Upper lobe of left lung (tissue), 6 donors: ENCODE measurements at regions not wholly inside any gene's neighbourhood (a gene's known extent, or its start where the extent isn't known, plus 50 kb on each side); places are given as distances from the start of the nearest gene placed in this dataset.
"Not testable (repeated sequence)": the region's sequence is repeated elsewhere in the genome, so short reads cannot be mapped to it uniquely, and the experiment has no call there.

Source experiments
- ATAC-seq, 2 donors: fragments of 200-7000 bp; cut with Tn5 transposase; one replicate each; pipeline ENCODE4 v1.9.1; 2022; ENCODE audit warnings: mild to moderate bottlenecking in 2 of 2, moderate library complexity in 2 of 2; ENCODE audit not compliant: low FRiP score in 2 of 2
- DNase-seq, 2 donors: peaks; one replicate each; pipeline ENCODE4 v3.0.0-alpha.2; 2019 to 2020
- H3K27ac ChIP-seq, 4 donors: fragments of 200-600 bp; sonication (generic); one replicate each; pipeline ENCODE4 v1.5.1; 2016 to 2019
- H3K27me3 ChIP-seq, 4 donors: fragments of 200-600 bp; sonication (generic); one replicate each; pipeline ENCODE4 v1.5.1; 2017 to 2019
- H3K36me3 ChIP-seq, 4 donors: fragments of 200-600 bp; sonication (generic); one replicate each; pipeline ENCODE4 v1.5.1; 2016 to 2019
- H3K4me1 ChIP-seq, 4 donors: fragments of 200-600 bp; sonication (generic); one replicate each; pipeline ENCODE4 v1.5.1; 2018 to 2019
- H3K4me3 ChIP-seq, 4 donors: fragments of 200-600 bp; sonication (generic); one replicate each; pipeline ENCODE4 v1.5.1; 2017 to 2019; ENCODE audit warnings: mild to moderate bottlenecking in 2 of 4, moderate library complexity in 1 of 4
- H3K9me3 ChIP-seq, 4 donors: fragments of 200-600 bp; sonication (generic); one replicate each; pipeline ENCODE4 v1.5.1; 2018 to 2019
- EP300 ChIP-seq, 4 donors: sonication (generic); formaldehyde crosslinking; IDR thresholded peaks; one replicate each; pipeline ENCODE4 v1.5.1; 2017; ENCODE audit warnings: antibody characterized with exemption in 4 of 4, control low read depth in 2 of 4
- POLR2A ChIP-seq, 4 donors: fragments of 450-650 bp; IDR thresholded peaks; one replicate each; pipeline ENCODE4 v1.5.1; 2016 to 2017; ENCODE audit warnings: antibody characterized with exemption in 4 of 4, mild to moderate bottlenecking in 2 of 4
- POLR2AphosphoS5 ChIP-seq, 2 donors: sonication (generic); formaldehyde crosslinking; IDR thresholded peaks; one replicate each; pipeline ENCODE4 v1.5.1; 2017; ENCODE audit warnings: antibody characterized with exemption in 2 of 2
- WGBS, 2 donors: methylation state at CpG; one replicate each; pipeline ENCODE4 v1.1.5; 2017 to 2018; 5-methylcytosine and 5-hydroxymethylcytosine counted together
- TF ChIP-seq, protein P1 (sequence below), 6 experiments: fragments of 450-650 bp in 4 of 6; fragments of 200-600 bp in 2 of 6; sonication (generic) in 2 of 6; IDR thresholded peaks; one replicate each; pipeline ENCODE4 v1.5.1; 2016 to 2019; ENCODE audit warnings: antibody characterized with exemption in 6 of 6
- donor health status: DM: no; HTN: no; CAD: no; lungs with moderate emphysema.
- donor health status: DM: no; HTN: yes; CAD: no; lungs with severe emphysema.

DNA sequence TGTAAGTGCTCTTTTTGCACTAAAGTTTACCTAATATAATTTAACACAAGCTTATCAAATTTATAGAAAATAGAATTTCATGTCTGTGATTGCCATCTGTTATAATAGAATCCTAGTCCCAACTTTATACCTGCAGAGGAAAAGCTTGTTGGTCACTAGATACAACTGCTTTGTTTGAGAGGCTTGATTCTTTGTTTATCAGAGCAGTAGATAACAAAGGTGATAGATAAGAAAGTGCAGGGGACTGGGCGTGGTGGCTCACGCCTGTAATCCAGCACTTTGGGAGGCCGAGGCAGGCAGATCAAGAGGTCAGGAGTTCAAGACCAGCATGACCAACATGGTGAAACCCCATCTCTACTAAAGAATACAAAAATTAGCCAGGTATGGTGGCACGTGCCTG, 528.0 kb downstream of the STK39 start:
- H3K9me3 ChIP-seq, result no peaks in the 10 kb centered on the region
- H3K4me1 ChIP-seq, result no peaks in the 10 kb centered on the region
- no peaks in the 10 kb centered on the region for H3K27me3 ChIP-seq
- H3K36me3 ChIP-seq, result no peaks in the 10 kb centered on the region
- H3K4me3 ChIP-seq, result no peak overlapping the region
- WGBS, 2 donors, result 76 to 77% methylated on average over 4 of the region's 4 CpGs
- DNase-seq, result peak in 1 of 2 donors; percentile 0
- TF ChIP-seq, protein P1, sequence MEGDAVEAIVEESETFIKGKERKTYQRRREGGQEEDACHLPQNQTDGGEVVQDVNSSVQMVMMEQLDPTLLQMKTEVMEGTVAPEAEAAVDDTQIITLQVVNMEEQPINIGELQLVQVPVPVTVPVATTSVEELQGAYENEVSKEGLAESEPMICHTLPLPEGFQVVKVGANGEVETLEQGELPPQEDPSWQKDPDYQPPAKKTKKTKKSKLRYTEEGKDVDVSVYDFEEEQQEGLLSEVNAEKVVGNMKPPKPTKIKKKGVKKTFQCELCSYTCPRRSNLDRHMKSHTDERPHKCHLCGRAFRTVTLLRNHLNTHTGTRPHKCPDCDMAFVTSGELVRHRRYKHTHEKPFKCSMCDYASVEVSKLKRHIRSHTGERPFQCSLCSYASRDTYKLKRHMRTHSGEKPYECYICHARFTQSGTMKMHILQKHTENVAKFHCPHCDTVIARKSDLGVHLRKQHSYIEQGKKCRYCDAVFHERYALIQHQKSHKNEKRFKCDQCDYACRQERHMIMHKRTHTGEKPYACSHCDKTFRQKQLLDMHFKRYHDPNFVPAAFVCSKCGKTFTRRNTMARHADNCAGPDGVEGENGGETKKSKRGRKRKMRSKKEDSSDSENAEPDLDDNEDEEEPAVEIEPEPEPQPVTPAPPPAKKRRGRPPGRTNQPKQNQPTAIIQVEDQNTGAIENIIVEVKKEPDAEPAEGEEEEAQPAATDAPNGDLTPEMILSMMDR (IDR thresholded peaks at IDR 0.05), result no peak
- TF ChIP-seq EP300 (IDR thresholded peaks at IDR 0.05) (no peak), POLR2AphosphoS5 (IDR thresholded peaks at IDR 0.05) (no peak), POLR2A (IDR thresholded peaks at IDR 0.05) (no peak)
- ATAC-seq, result no peak
- no peak overlapping the region for H3K27ac ChIP-seq

DNA sequence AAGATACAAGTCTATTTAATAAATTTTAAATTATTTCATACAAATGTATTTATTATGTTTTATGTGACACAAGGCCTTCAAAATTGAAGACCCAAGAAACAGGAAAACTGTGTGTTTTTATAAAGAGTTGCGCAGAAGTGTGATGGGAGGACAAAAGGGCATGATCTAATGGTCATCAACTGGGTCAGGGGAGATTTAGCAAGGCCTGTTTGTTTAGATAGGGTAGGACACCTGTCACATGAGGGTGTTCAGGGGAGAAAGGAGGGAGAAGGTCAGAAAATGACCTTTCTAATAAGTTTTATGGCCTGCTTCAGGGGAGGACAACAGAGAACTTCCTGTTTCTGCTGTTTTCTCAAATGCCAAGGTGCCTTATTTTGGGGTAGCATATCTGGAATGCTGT, 528.8 kb downstream of the STK39 start:
- H3K4me3 ChIP-seq, result no peak overlapping the region
- H3K4me1 ChIP-seq, result no peaks in the 10 kb centered on the region
- 93 to 95% methylated on average over 1 of the region's 1 CpG for WGBS, 2 donors
- H3K9me3 ChIP-seq, result no peaks in the 10 kb centered on the region
- H3K27me3 ChIP-seq, result no peaks in the 10 kb centered on the region
- no peaks in the 10 kb centered on the region for H3K36me3 ChIP-seq
- ATAC-seq, result no peak
- DNase-seq, result no peak
- no peak overlapping the region for H3K27ac ChIP-seq
- TF ChIP-seq POLR2AphosphoS5 (IDR thresholded peaks at IDR 0.05), result no peak
- no peak for TF ChIP-seq EP300 (IDR thresholded peaks at IDR 0.05)
- TF ChIP-seq POLR2A (IDR thresholded peaks at IDR 0.05), result no peak

DNA sequence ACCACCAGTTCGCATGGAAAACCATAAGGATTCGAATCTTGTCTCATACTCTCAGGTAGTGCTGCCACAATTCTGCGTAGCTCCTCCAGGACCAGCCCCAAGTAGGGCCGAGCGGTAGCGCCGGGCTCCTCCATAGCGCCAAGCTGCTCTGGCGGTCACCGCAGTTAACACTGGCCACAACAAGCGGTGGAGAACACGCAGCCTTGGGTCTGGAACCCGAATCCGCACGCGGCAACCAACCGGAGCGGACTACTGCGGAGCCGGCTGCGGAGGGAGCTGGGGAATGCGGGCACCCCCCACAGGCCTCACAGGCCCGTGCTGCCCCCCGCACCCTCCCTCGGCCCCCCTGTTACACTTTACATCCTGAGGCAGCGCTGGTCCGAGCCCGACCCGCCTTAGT, 531.5 kb downstream of the STK39 start:
- DNase-seq (peak in 1 of 2 donors; percentile 70), ATAC-seq (no peak)
- WGBS, 2 donors, result 93 to 97% methylated on average over 24 to 27 of the region's 29 CpGs
- H3K36me3 ChIP-seq, result no peaks in the 10 kb centered on the region
- no peaks in the 10 kb centered on the region for H3K4me1 ChIP-seq
- no peak overlapping the region for H3K4me3 ChIP-seq
- TF ChIP-seq, protein P1 (IDR thresholded peaks at IDR 0.05), result no peak
- TF ChIP-seq POLR2A (IDR thresholded peaks at IDR 0.05) (no peak), POLR2AphosphoS5 (IDR thresholded peaks at IDR 0.05) (no peak), EP300 (IDR thresholded peaks at IDR 0.05) (no peak)
- no peak overlapping the region for H3K27ac ChIP-seq
- H3K27me3 ChIP-seq, result no peaks in the 10 kb centered on the region
- H3K9me3 ChIP-seq, result no peaks in the 10 kb centered on the region

DNA sequence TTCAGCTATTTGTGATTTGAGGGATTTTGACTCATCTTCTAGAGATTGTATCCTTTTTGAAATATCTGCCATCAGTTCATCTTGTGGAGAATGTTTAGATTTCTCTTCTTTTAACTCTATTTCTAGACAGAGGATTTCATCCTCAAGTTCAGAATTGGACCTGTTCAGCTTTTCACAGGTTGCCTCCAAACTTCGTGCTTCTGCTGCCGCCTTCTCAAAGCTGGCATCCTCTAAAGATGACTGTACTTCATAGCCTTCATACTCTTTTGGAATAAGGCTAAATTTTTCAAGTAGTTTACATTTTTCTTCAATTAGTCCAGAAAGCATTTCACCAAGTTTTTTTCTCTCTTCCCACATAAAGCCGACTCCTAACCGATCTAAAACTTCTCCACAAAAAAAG, 531.9 kb downstream of the STK39 start:
- DNase-seq, H3K9me3 ChIP-seq, H3K4me1 ChIP-seq, H3K36me3 ChIP-seq, H3K4me3 ChIP-seq, H3K27me3 ChIP-seq, H3K27ac ChIP-seq, ATAC-seq: not testable (repeated sequence)
- WGBS, 2 donors, result 94 to 96% methylated on average over 4 of the region's 4 CpGs

DNA sequence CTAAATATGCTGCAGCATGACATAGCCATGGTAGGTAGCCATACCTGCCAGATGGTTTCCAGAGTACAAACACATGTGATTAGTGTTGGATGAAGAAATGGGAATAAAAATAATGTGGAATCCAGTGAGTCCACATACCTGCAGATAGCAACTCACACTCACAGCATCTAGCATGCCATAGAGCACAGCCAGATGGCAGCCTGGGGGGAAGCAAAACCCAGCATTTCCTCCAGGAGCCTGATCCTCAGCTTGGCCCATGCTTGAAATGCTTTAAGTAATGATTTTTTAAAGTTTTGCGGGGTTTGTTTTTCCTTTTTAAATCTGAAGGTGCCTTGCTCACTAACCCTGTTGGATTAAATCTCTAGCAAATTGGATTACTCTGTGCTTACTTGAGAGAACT, 535.1 kb downstream of the STK39 start:
- Histone ChIP-seq H3K4me3 (no peak overlapping the region), H3K27ac (no peak overlapping the region), H3K27me3 (no peaks in the 10 kb centered on the region), H3K4me1 (no peaks in the 10 kb centered on the region), H3K9me3 (no peaks in the 10 kb centered on the region), H3K36me3 (no peaks in the 10 kb centered on the region)
- TF ChIP-seq POLR2AphosphoS5 (IDR thresholded peaks at IDR 0.05) (no peak), POLR2A (IDR thresholded peaks at IDR 0.05) (no peak), EP300 (IDR thresholded peaks at IDR 0.05) (no peak)
- TF ChIP-seq, protein P1 (IDR thresholded peaks at IDR 0.05), result no peak
- DNase-seq (no peak), ATAC-seq (no peak)
- WGBS, 2 donors, result 83 to 96% methylated on average over 1 of the region's 1 CpG

DNA sequence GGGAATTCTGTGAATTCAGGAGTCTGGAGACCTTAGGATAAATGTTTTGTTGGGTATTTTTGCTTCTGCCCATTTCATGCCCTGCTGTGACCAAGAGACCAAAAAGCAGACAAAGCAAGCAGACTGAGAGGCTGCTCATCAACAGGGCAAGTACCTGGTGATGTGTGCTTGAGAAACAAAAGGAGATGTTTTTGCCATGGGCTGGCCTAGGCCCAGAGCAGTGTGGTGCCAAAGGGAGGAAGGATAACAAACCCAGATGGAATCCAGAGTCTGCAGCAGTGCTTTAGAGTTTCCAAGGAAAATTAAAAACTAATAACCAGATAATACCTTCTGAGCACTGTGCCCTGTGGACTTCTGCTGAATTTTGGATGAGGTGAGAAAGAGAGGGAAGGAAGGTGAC, 538.4 kb downstream of the STK39 start:
- Histone ChIP-seq H3K4me3 (no peak overlapping the region), H3K27me3 (no peaks in the 10 kb centered on the region), H3K4me1 (no peaks in the 10 kb centered on the region), H3K9me3 (no peaks in the 10 kb centered on the region), H3K36me3 (no peaks in the 10 kb centered on the region), H3K27ac (no peak overlapping the region)
- no peak for TF ChIP-seq EP300 (IDR thresholded peaks at IDR 0.05)
- no peak for TF ChIP-seq POLR2AphosphoS5 (IDR thresholded peaks at IDR 0.05)
- no peak for TF ChIP-seq POLR2A (IDR thresholded peaks at IDR 0.05)
- TF ChIP-seq, protein P1 (IDR thresholded peaks at IDR 0.05), result no peak
- DNase-seq (no peak), ATAC-seq (no peak)
